Muscle layer of duodenum (tissue), 2 donors: ENCODE measurements at regions not wholly inside any gene's neighbourhood (a gene's known extent, or its start where the extent isn't known, plus 50 kb on each side); places are given as distances from the start of the nearest gene placed in this dataset.
"Not testable (repeated sequence)": the region's sequence is repeated elsewhere in the genome, so short reads cannot be mapped to it uniquely, and the experiment has no call there.

ENCODE experiments used
- H3K27ac ChIP-seq: one replicate; pipeline ENCODE4 v1.7.0; 2013; ENCODE audit warnings: mild to moderate bottlenecking, low read length
- H3K27me3 ChIP-seq: one replicate; pipeline ENCODE4 v1.7.0; 2013; ENCODE audit warnings: low read depth, mild to moderate bottlenecking, control low read depth, low read length
- H3K36me3 ChIP-seq, 2 donors: one replicate each; pipeline ENCODE4 v1.7.0; 2013; ENCODE audit warnings: low read length in 2 of 2, control low read depth in 1 of 2, mild to moderate bottlenecking in 1 of 2; ENCODE audit not compliant: insufficient read depth in 2 of 2, control insufficient read depth in 1 of 2
- H3K4me1 ChIP-seq, 2 donors: one replicate each; pipeline ENCODE4 v1.7.0; 2013; ENCODE audit warnings: low read length in 2 of 2, mild to moderate bottlenecking in 2 of 2, control low read depth in 1 of 2, moderate library complexity in 1 of 2; ENCODE audit not compliant: insufficient read depth in 2 of 2, control insufficient read depth in 1 of 2
- H3K4me3 ChIP-seq, 2 donors: one replicate each; pipeline ENCODE4 v1.7.0; 2013; ENCODE audit warnings: low read length in 2 of 2, low read depth in 1 of 2, mild to moderate bottlenecking in 1 of 2
- H3K9me3 ChIP-seq, 2 donors: one replicate each; pipeline ENCODE4 v1.7.0; 2013; ENCODE audit warnings: low read length in 2 of 2, control low read depth in 1 of 2, mild to moderate bottlenecking in 1 of 2; ENCODE audit not compliant: control insufficient read depth in 1 of 2
- donor health status: healthy.

DNA sequence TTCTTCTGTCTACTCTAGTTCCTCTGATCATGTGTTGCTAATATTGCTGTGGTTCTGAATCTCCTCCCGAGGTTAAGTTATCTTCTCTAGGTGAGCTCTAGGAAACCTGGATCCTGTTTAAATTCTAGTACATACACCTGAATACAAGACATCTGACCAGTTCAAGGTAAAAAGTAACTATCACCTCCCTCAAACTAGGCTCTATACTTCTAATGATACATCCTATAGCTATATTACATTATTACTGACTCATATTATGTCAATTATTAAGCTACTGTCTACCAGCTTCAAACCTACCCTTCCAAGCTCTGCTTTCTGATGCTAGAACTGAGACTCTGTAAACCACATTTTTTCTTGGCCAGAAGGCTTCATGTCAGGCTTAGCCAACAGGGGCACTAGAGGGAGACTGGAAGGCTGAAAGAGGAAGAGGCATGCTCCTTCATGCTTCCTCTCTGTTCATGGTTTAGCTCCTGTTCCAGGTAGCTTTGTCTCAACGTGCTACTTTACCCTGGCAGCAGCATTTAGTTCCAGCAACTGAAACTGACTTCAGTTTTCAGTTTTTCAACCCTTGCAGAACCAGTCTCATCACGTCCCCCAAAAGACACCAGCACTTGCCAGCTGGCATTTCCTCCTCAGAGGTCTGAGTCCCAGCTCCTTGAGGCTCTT, 148.4 kb upstream of the TOP1 start:
- no peaks in the 10 kb centered on the region for H3K36me3 ChIP-seq
- H3K27ac ChIP-seq = no peak overlapping the region
- peaks cover 0 to 11% of the 10 kb centered on the region in 2 donors for H3K9me3 ChIP-seq
- H3K4me1 ChIP-seq = no peaks in the 10 kb centered on the region
- no peaks in the 10 kb centered on the region for H3K27me3 ChIP-seq
- H3K4me3 ChIP-seq = no peak overlapping the region

DNA sequence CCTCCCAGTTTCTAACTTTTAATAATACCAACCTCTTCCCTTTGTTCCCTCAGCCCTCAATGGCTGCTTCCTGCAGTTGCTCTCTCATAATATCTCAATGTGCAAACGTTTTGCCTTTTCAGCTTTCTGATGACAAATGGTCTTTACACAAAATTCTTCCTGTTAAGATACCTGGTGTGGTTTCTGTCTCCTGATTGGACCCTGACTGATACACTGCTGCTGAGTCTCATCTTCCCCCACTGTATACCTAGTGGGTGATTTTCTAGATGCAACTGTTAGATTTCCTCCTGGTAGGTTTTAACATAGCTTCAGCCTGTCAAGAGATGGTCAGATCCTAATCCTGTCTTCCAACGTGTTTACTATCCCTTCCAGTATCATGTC, 147.9 kb upstream of the TOP1 start:
- no peaks in the 10 kb centered on the region for H3K36me3 ChIP-seq
- H3K27me3 ChIP-seq = no peaks in the 10 kb centered on the region
- H3K4me1 ChIP-seq = no peaks in the 10 kb centered on the region
- no peak overlapping the region for H3K4me3 ChIP-seq
- H3K27ac ChIP-seq = no peak overlapping the region
- H3K9me3 ChIP-seq = peaks cover 0 to 11% of the 10 kb centered on the region in 2 donors

DNA sequence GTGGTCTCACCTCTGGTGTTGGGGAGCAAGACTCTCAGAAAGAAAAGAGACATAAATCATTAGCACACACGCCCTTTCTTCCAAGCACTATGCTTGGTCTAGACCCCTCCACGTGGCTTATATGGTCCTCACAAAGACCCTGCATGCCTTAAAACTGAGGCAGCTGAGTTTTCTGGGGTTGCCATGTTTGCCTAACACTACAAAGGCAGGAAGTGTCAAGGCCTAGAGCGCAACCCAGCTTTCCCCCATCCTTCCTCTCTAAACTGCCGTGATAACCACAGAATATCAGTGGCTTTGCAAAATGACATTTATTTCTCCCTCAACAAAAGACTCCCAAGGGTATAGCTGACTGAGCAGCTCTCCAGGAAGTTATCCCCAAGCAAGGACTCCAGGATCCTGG, 146.5 kb upstream of the TOP1 start:
- Histone ChIP-seq H3K36me3 (no peaks in the 10 kb centered on the region), H3K4me3 (no peak overlapping the region), H3K27me3 (no peaks in the 10 kb centered on the region), H3K27ac (no peak overlapping the region), H3K4me1 (no peaks in the 10 kb centered on the region), H3K9me3 (peaks cover 0 to 11% of the 10 kb centered on the region in 2 donors)

DNA sequence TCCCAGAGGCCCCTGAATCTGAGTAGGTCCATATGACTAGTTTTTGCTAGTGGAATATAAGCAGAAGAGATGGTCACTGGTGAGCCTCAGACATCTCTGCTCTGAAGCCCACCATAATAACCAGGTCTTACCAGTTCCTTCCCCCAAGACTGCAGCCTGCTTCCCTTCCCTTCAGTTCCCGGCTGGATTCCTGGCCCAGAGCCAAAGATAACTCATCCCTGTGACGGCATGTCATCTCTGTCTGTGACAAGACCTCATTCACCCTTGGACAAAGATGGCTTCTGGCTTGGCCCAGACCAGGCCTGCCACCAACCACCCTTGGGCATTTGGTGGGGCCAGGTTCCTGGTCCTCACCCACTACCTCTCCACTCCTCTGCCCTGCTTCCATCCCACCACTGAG, 145.5 kb upstream of the TOP1 start:
- no peak overlapping the region for H3K4me3 ChIP-seq
- no peaks in the 10 kb centered on the region for H3K36me3 ChIP-seq
- no peaks in the 10 kb centered on the region for H3K4me1 ChIP-seq
- no peak overlapping the region for H3K27ac ChIP-seq
- no peaks in the 10 kb centered on the region for H3K27me3 ChIP-seq
- H3K9me3 ChIP-seq = peaks cover 0 to 11% of the 10 kb centered on the region in 2 donors

DNA sequence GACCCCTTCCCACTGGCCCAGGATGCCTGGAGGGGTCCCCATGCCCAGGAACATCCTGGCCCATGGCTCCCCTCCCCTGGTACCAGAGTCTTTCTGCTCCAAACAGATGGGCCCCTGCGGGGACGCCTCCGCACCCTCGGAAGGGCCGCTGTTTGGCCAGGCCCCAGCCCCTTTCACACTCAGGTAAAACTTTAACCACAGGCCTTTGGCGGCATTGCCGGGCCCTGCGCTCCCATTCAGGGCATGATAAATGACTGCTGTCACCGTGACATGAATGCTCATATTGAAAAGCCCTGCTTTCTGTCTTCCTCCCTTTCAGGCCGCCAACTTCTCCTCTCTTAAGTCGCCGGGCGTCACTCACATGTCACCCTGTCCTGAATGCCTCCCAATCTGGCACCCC, 141.5 kb upstream of the TOP1 start:
- no peaks in the 10 kb centered on the region for H3K4me1 ChIP-seq
- no peaks in the 10 kb centered on the region for H3K36me3 ChIP-seq
- H3K4me3 ChIP-seq = no peak overlapping the region
- H3K27ac ChIP-seq = no peak overlapping the region
- no peaks in the 10 kb centered on the region for H3K9me3 ChIP-seq
- no peaks in the 10 kb centered on the region for H3K27me3 ChIP-seq

DNA sequence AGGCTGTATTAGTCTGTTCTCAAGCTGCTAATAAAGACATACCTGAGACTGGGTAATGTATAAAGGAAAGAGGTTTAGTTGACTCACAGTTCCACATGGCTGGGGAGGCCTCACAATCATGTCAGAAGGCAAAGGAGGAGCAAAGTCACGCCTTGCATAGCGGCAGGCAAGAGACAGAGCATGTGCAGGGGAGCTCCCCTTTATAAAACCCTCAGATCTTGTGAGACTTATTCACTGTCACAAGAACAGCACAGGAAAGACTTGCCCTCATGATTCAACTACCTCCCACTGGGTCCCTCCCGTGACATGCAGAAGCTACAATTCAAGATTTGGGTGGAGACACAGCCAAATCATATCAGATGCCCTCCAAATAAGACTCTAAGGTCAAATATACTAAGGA, 139.4 kb upstream of the TOP1 start:
- not testable (repeated sequence) for H3K27ac ChIP-seq, H3K9me3 ChIP-seq, H3K27me3 ChIP-seq, H3K36me3 ChIP-seq, H3K4me1 ChIP-seq, H3K4me3 ChIP-seq

DNA sequence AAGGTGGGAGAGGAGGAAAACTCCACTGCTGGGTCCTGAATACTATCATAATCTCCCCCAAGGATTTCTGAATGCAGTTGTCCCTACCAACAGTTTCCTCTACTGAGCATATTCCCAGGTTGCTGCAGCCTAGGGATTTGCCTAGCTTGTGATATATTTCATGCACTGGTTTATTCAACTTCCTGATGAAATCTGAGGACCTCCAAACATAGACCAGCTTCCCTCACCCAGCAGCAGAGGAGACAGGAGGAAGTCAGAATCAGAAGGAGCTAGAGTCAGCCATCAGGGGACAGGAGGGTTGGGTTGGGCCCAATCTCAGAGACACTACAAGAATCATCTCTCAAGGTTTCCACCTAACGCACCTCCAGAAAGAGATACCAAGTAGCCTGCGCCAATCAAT, 138.4 kb upstream of the TOP1 start:
- Histone ChIP-seq H3K4me3 (no peak overlapping the region), H3K36me3 (no peaks in the 10 kb centered on the region), H3K9me3 (no peaks in the 10 kb centered on the region), H3K27me3 (no peaks in the 10 kb centered on the region), H3K4me1 (peaks cover 0 to 7% of the 10 kb centered on the region in 2 donors), H3K27ac (no peak overlapping the region)

DNA sequence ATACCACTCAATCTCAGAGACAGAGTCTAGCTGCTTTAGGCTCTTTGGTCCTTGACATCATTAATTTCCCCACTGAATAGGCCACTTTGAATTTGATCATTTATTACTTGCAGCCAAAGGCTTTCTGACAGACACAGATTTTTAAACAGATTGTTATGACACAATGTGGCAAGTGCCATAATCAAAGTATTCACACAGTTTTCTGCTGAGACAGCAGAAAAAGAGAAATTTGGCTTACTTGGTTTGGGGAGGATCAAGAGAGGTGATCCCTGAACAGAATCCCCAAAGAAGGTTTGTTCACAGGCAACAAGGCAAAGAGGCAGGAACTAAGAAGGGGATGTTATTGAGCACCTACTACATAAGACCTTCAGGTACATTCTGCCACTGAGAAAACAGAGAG, 138.0 kb upstream of the TOP1 start:
- Histone ChIP-seq H3K27ac (no peak overlapping the region), H3K27me3 (no peaks in the 10 kb centered on the region), H3K4me3 (no peak overlapping the region), H3K4me1 (peaks cover 0 to 7% of the 10 kb centered on the region in 2 donors), H3K9me3 (no peaks in the 10 kb centered on the region), H3K36me3 (no peaks in the 10 kb centered on the region)

DNA sequence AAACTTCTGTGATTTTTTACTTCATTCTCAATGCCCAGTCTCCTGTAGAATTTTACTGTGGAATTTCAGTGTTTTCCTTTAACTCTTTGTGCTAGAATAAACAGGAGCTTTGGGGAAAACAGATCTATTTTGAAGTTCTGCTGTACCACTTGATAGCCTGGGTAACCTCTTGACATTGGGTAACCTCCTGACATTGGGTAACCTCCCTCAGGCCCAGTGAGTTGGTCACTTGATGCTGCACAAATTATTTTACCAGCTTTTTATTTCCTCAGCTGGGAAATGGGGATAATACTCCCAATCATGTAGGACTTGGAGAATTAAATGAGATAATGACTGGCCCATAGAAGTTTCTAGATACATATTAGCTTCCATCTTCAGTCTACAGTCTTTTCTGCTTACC, 137.3 kb upstream of the TOP1 start:
- Histone ChIP-seq H3K9me3 (no peaks in the 10 kb centered on the region), H3K27me3 (no peaks in the 10 kb centered on the region), H3K27ac (no peak overlapping the region), H3K4me1 (peaks cover 0 to 7% of the 10 kb centered on the region in 2 donors), H3K4me3 (no peak overlapping the region), H3K36me3 (no peaks in the 10 kb centered on the region)

DNA sequence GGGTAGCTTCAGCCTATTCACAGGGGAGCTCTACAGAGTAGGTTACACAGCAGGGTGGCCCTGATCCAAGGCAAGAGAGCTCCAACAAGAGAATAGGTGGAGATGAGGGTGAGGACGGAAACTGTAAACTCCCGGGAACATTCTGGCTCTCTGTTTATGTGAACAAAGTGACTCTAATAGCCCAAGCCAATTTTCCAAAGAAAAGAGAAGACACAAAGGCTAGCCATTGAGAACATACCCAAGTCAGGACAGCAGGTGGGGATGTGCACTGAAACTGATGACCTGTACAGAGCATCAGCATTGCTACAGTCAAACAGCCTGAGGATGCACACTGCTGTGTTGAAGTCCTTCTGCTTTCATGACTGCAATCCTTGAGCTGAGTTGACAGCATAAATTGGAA, 136.0 kb upstream of the TOP1 start:
- Histone ChIP-seq H3K9me3 (no peaks in the 10 kb centered on the region), H3K4me3 (no peak overlapping the region), H3K4me1 (peaks cover 0 to 7% of the 10 kb centered on the region in 2 donors), H3K27ac (no peak overlapping the region), H3K27me3 (no peaks in the 10 kb centered on the region), H3K36me3 (no peaks in the 10 kb centered on the region)

DNA sequence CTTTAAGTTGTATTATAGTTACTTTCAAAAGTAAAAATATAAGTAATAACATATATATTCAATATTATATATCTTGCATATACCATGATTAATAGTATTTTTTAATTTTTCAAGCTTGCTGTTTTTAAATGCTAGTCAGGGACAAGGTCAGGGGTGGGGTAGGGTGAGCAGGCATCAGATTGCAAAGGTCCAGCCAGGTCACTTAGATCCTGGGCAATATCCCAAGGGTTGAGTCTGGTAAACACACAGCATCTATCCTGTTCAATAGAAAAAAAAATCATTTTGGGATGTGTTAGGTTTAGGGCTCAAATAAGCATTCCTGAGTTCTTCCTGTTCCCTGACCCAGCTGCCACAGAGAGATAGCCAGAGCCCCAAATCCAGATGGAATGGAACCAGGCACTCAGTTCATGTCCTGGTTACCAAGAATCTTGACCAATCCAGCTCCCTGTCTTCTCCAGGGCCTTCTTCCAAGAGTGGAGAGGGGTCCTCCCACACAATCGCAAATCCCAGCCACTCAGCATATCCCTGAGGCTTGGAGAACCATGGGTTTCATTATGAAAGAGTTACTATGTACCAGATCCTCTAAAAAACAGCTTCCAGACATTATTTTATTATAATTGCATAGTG, 134.9 kb upstream of the TOP1 start:
- Histone ChIP-seq H3K27ac (no peak overlapping the region), H3K4me1 (peaks cover 0 to 7% of the 10 kb centered on the region in 2 donors), H3K36me3 (no peaks in the 10 kb centered on the region), H3K9me3 (no peaks in the 10 kb centered on the region), H3K27me3 (no peaks in the 10 kb centered on the region), H3K4me3 (no peak overlapping the region)

DNA sequence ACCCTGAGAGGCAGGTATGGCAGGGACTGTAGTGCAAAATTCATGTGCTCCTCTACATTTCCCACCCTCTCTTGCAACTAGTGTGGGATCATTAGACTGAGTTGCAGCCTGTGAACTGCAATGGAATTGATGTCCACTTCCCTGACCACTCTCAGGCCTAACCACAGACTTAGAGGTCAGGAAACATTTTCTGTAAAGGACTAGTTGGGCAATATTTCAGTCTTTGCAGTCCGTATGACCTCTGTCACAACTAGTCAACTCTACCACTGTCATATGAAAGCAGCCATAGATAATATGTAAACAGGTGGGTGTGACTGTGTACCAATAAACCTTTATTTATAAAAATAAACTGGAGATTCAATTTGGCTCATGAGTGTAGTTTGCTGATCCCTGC, 134.4 kb upstream of the TOP1 start:
- Histone ChIP-seq H3K4me1 (peaks cover 0 to 7% of the 10 kb centered on the region in 2 donors), H3K27me3 (no peaks in the 10 kb centered on the region), H3K9me3 (no peaks in the 10 kb centered on the region), H3K36me3 (no peaks in the 10 kb centered on the region), H3K27ac (no peak overlapping the region), H3K4me3 (no peak overlapping the region)
